Neutrophil (primary cell): ENCODE measurements at regions not wholly inside any gene's neighbourhood (a gene's known extent, or its start where the extent isn't known, plus 50 kb on each side); places are given as distances from the start of the nearest gene placed in this dataset.

ENCODE experiments used
- H3K27ac ChIP-seq: fragments of 200-600 bp; sonication (generic); 2 replicates; pipeline ENCODE4 v1.5.1; 2016; ENCODE audit warnings: mild to moderate bottlenecking, moderate library complexity
- H3K27me3 ChIP-seq: fragments of 200-600 bp; sonication (generic); 2 replicates; pipeline ENCODE4 v1.6.0; 2016; ENCODE audit warnings: mild to moderate bottlenecking
- H3K36me3 ChIP-seq: fragments of 200-600 bp; sonication (generic); 2 replicates; pipeline ENCODE4 v1.5.1; 2017
- H3K4me1 ChIP-seq, 2 experiments: fragments of 200-600 bp in 1 of 2; sonication (generic) in 1 of 2; 1 replicate in 1 of 2; 2 replicates in 1 of 2; pipeline versions ENCODE4 v1.5.1 to v1.6.1; 2013 to 2016; ENCODE audit warnings: low read depth in 1 of 2, low read length in 1 of 2, mild to moderate bottlenecking in 1 of 2, moderate library complexity in 1 of 2; ENCODE audit not compliant: control insufficient read depth in 1 of 2, insufficient read depth in 1 of 2
- H3K4me3 ChIP-seq, 2 experiments: fragments of 200-600 bp in 1 of 2; sonication (generic) in 1 of 2; 1 replicate in 1 of 2; 2 replicates in 1 of 2; pipeline ENCODE4 v1.5.1; 2013 to 2016; ENCODE audit warnings: low read depth in 1 of 2, low read length in 1 of 2, mild to moderate bottlenecking in 1 of 2, moderate library complexity in 1 of 2
- H3K9me3 ChIP-seq: fragments of 200-600 bp; sonication (generic); 2 replicates; pipeline ENCODE4 v1.5.1; 2016
- TF ChIP-seq, protein P1 (sequence below): fragments of 200-600 bp; sonication (generic); IDR thresholded peaks from 2 replicates; pipeline ENCODE4 v1.5.1; 2016; ENCODE audit warnings: antibody characterized with exemption

DNA sequence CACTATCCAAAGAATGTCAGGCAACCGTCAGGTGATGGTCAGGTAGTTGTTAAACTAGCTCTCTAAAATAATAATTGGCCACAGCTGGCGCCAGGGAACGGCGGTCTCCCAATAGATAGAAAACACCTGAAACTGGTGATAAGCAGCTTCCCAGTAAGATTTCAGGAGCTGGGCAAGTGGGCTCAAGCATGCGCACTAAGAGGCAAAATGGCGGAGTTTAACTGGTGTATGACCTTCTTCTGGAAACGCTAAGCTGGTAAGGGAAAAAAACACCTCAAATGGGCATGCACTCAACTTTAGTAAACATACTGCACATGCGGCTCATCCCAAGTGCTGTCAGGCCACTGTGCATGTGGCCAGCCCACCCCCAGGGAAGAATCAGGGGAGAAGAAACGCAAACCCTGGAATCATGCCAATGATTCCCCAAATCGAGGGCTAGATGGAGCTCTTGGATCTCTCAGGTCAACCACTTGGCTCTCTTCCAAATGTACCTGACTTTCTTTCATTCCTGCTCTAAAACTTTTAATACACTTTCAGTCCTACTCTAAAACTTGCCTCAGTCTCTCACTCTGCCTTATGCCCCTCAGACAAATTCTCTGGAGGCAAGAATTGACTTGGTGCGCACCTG lies 195.0 kb downstream of the ZNF621 start:
- Histone ChIP-seq H3K36me3 (no peaks in the 10 kb centered on the region), H3K9me3 (no peaks in the 10 kb centered on the region), H3K4me3 (no peak overlapping the region), H3K27me3 (no peaks in the 10 kb centered on the region), H3K27ac (no peak overlapping the region), H3K4me1 (no peaks in the 10 kb centered on the region)
- TF ChIP-seq, protein P1, sequence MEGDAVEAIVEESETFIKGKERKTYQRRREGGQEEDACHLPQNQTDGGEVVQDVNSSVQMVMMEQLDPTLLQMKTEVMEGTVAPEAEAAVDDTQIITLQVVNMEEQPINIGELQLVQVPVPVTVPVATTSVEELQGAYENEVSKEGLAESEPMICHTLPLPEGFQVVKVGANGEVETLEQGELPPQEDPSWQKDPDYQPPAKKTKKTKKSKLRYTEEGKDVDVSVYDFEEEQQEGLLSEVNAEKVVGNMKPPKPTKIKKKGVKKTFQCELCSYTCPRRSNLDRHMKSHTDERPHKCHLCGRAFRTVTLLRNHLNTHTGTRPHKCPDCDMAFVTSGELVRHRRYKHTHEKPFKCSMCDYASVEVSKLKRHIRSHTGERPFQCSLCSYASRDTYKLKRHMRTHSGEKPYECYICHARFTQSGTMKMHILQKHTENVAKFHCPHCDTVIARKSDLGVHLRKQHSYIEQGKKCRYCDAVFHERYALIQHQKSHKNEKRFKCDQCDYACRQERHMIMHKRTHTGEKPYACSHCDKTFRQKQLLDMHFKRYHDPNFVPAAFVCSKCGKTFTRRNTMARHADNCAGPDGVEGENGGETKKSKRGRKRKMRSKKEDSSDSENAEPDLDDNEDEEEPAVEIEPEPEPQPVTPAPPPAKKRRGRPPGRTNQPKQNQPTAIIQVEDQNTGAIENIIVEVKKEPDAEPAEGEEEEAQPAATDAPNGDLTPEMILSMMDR = no peak

DNA sequence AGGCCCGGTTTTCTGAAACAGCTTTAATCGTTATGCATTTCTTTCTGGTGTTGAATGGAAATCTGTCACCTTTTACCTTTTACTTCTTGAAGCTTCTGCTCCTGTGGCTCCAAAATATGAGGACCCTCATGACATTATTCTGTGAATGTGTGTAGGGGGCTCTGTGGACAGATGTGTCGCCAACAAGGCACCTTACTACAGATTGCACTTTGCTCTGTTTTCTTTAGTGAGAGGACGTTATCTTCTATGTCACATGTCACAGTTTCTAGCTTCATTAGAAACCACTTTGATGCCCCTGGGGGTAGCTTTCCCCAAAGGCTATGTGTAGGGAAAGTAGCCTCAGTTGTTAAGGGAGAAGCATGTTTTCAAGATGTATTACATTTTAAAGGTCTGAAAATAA lies 195.6 kb downstream of the ZNF621 start:
- H3K4me3 ChIP-seq = no peak overlapping the region
- H3K4me1 ChIP-seq = no peaks in the 10 kb centered on the region
- no peaks in the 10 kb centered on the region for H3K27me3 ChIP-seq
- TF ChIP-seq, protein P1 = no peak
- no peak overlapping the region for H3K27ac ChIP-seq
- H3K9me3 ChIP-seq = no peaks in the 10 kb centered on the region
- H3K36me3 ChIP-seq = no peaks in the 10 kb centered on the region

DNA sequence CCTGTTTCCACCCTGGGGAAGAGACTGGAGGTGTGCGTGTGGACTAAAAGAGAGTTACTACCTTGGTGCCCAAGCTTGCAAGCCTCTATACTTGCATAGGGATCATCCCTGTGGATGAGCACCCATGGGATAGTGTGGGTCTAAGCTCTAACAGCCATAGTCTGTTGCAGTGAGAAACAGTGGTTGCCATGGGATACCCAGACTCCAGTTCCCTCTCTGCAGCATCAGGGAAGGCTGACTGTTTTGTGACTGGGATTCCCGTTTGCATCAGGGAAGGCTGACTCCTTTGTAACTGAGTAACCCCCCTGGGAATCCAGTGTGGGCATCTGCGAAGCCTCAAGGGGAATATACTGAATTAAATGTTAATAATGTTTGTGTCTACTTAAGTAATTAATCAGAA lies 196.1 kb downstream of the ZNF621 start:
- Histone ChIP-seq H3K27me3 (no peaks in the 10 kb centered on the region), H3K4me1 (no peaks in the 10 kb centered on the region), H3K36me3 (no peaks in the 10 kb centered on the region), H3K4me3 (no peak overlapping the region), H3K9me3 (no peaks in the 10 kb centered on the region), H3K27ac (no peak overlapping the region)
- TF ChIP-seq, protein P1 = no peak

DNA sequence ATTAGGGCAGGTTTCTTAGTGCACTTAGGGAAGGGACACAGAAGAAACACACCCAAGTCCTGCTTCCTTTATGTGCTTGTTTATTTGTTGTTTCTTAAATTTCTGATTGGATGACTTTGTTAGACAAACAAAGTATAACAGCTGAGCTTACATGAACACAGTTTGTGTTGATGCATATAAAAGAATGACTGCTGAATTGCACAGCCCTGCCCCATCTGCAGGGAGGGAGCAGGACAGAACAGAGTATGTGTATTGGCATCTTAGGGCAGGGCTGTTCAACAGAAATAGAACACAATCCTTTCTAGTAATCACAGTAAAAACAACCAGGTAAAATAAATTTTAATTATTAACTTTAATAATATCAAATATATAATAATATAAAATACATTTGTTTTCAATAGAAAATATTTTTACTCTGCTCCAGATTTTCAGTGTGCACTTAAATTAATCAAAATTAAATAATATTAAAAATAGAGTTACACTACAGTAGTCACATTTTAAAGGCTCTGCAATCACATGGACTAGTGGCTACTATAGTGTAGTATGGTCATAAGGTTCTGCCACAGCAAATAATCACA lies 198.4 kb downstream of the ZNF621 start:
- Histone ChIP-seq H3K4me1 (no peaks in the 10 kb centered on the region), H3K36me3 (no peaks in the 10 kb centered on the region), H3K27me3 (no peaks in the 10 kb centered on the region), H3K4me3 (no peak overlapping the region), H3K27ac (no peak overlapping the region), H3K9me3 (no peaks in the 10 kb centered on the region)
- TF ChIP-seq, protein P1 = no peak

DNA sequence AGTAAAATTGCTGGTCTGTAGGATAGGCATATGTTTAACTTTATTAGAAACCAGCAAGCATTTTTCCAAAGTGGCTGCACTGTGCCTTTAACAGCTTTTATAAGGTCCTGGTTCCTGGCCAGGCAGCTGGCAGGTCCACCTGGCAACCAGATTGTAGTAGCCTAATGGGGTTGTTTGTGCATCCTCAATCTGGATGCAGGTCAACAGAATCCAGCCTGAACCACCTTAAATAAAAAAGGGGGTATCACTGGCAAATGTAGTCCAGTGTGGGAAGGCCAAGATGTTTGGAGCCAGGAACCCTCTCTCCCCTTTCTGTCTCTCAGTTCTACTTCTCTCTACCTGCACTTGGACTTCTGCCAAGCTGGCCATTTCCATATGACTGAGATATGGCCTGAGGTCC lies 200.3 kb downstream of the ZNF621 start:
- TF ChIP-seq, protein P1 = no peak
- Histone ChIP-seq H3K27me3 (no peaks in the 10 kb centered on the region), H3K36me3 (no peaks in the 10 kb centered on the region), H3K4me3 (no peak overlapping the region), H3K9me3 (no peaks in the 10 kb centered on the region), H3K4me1 (no peaks in the 10 kb centered on the region), H3K27ac (no peak overlapping the region)
